ENCODE measurements at regions not wholly inside any gene's neighbourhood (a gene's known extent, or its start where the extent isn't known, plus 50 kb on each side); places are given as distances from the start of the nearest gene placed in this dataset.

DNA sequence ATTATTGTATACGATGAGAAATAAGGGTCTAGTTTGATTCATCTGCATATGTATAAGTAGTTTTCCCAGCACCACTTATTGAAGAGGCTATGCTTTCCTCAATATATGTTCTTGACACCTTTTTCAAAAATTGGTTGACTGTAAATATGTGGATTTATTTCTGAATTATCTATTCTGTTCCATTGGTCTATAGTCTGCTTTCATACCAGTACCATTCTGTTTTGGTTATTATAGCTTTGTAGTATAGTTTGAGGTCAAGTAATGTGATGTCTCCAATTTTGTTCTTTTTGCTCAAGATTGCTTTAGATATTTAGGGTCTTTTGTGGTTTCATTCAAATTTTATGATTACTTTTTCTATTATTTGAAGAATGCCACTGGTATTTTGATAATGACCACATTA is 103.8 kb upstream of the LIPC start:
- DNase-seq, result no peak
- Histone ChIP-seq H3K27ac (no peak overlapping the region), H3K9me3 (no peaks in the 10 kb centered on the region), H3K36me3 (no peaks in the 10 kb centered on the region), H3K27me3 (no peaks in the 10 kb centered on the region), H3K4me3 (no peak overlapping the region), H3K4me1 (peaks cover 0 to 28% (median 10%) of the 10 kb centered on the region in 4 donors)
- TF ChIP-seq, protein P1, sequence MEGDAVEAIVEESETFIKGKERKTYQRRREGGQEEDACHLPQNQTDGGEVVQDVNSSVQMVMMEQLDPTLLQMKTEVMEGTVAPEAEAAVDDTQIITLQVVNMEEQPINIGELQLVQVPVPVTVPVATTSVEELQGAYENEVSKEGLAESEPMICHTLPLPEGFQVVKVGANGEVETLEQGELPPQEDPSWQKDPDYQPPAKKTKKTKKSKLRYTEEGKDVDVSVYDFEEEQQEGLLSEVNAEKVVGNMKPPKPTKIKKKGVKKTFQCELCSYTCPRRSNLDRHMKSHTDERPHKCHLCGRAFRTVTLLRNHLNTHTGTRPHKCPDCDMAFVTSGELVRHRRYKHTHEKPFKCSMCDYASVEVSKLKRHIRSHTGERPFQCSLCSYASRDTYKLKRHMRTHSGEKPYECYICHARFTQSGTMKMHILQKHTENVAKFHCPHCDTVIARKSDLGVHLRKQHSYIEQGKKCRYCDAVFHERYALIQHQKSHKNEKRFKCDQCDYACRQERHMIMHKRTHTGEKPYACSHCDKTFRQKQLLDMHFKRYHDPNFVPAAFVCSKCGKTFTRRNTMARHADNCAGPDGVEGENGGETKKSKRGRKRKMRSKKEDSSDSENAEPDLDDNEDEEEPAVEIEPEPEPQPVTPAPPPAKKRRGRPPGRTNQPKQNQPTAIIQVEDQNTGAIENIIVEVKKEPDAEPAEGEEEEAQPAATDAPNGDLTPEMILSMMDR (IDR thresholded peaks at IDR 0.05), result no peak
- TF ChIP-seq POLR2A (IDR thresholded peaks at IDR 0.05), result no peak
- intact Hi-C loops (cut with DNase I), result no loop called here
- whole genome bisulfite sequencing (ENCODE audit: insufficient coverage, low coverage, low lambda C conversion rate, missing lambda C conversion rate), result 100% methylated on average over 1 of the region's 1 CpG
- no peak for ATAC-seq

DNA sequence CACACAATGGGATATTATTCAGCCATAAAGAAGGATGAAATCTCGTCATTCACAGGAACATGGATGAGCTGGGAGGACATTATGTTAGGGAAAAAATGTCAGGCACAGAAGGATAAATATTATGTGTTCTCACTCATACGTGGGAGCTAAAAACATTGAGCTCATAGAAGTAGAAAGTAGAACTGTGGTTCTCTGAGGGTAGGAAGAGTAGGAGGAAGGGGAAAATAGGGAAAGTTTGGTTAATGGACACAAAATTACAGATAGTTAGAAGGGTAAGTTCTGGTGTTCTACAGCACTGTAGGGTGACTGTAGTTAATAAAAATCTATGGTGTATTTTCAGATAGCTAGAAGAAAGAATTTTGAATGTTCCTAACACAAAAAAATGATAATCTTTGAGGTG is 102.6 kb upstream of the LIPC start:
- H3K36me3 ChIP-seq, result no peaks in the 10 kb centered on the region
- H3K4me1 ChIP-seq, result peaks cover 0 to 35% (median 14%) of the 10 kb centered on the region in 4 donors
- H3K9me3 ChIP-seq, result no peaks in the 10 kb centered on the region
- DNase-seq (no peak), ATAC-seq (no peak)
- TF ChIP-seq POLR2A (IDR thresholded peaks at IDR 0.05), result no peak
- TF ChIP-seq, protein P1 (IDR thresholded peaks at IDR 0.05), result no peak
- intact Hi-C loops (cut with DNase I), result no loop called here
- WGBS (ENCODE audit: insufficient coverage, low coverage, low lambda C conversion rate, missing lambda C conversion rate), result 27% methylated on average over 2 of the region's 2 CpGs
- no peaks in the 10 kb centered on the region for H3K27me3 ChIP-seq
- peak overlapping the region in 1 of 3 donors; percentile 12 for H3K4me3 ChIP-seq
- H3K27ac ChIP-seq, result peak overlapping the region; percentile 65 to 95 (median 89)

DNA sequence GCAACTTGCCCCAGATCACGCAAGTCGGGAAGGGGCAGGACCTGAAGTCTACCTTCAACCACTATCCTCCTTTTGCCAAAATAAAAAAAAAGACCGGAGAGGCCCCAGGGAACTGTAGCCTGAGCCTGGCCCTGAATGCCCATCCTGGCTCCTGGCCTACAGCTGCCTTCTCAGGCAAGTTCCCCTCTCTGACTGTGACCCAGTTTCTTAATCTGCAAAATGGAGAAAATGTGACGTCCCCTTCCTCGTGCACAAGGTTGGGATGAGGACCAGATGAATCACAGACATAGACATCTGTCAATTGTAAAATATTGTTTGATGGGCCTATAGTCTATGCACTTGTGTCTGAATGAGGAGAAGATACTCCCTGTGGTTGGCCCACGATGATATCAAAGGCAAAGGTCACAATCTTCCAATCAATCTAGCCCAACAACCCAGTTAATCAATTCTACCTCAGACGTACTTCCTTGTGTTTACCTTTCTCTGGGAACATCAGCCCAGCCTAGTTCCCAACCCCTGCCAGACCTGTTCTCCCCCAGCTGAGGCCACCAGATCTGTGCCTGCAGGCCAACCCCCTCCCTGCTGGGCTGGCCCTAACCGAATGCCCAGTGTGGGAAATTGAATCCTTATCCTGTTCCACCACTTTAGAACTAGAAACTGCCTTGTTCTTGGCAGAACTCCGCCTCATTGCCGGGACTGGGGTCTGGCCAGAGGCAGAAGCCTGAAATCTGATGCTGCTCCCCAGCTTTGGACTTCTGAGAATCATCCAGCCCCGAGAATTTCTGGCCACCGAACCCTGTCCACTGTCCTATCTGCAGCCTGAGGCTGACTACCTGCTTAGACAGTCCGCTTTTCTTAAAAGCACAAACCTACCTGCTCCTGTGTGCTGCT is 101.8 kb upstream of the LIPC start:
- TF ChIP-seq, protein P1 (IDR thresholded peaks at IDR 0.05), result no peak
- TF ChIP-seq POLR2A (IDR thresholded peaks at IDR 0.05), result peak; percentile 81
- H3K4me1 ChIP-seq, result peaks cover 0 to 35% (median 14%) of the 10 kb centered on the region in 4 donors
- H3K36me3 ChIP-seq, result no peaks in the 10 kb centered on the region
- intact Hi-C loops (cut with DNase I), result loop anchor here in 1 of 2 donors (5.0 kb wide), 2 partner anchors 62 to 112 kb away; no protein-coding TSS in a partner anchor
- WGBS (ENCODE audit: insufficient coverage, low coverage, low lambda C conversion rate, missing lambda C conversion rate), result 32% methylated on average over 10 of the region's 13 CpGs
- no peaks in the 10 kb centered on the region for H3K27me3 ChIP-seq
- ATAC-seq (peak; percentile 63 to 89 (median 80)), DNase-seq (peak; percentile 78 to 93 (median 90))
- peak overlapping the region; percentile 21 to 35 (median 34) for H3K4me3 ChIP-seq
- H3K27ac ChIP-seq, result peak overlapping the region; percentile 89 to 95 (median 91)
- H3K9me3 ChIP-seq, result no peaks in the 10 kb centered on the region

DNA sequence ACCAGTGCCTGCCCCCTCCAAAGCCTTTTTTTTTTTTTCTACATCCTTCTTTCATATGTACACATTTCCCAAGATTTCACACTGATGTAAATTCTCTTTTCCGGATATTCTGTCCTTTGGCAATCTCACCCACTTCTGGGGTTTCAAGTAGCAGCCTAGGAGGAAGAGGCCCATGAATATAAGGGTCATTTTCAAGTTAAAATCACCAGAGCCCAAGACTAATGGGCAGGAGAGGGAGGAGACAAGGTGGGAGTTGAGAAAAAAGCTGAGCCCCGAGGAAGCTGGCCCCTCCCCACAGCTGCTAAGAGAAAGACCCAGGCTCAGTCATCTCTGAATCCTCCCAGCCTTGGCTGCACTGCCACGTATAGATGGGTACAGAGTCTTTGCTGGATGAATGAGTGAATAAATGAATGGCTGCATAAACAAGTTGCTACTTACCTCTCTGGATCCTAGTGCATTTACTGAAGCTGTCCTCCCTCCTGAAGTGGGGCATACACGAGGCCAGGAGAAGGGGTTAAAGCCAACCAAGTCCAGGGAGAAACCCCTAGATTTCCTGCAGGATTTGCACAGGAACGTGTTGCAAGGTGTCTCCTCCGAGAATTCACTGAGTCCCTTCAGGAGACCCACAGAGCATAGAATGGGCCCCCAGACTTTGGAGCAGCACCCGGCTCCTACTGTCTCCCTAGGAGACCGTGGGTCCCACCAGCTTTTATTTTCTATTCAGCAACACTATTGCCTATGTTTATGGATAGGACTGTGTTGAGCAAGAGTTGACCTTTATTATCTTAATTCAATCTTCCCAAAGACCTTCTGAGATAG is 100.8 kb upstream of the LIPC start:
- Histone ChIP-seq H3K4me3 (peak overlapping the region; percentile 21 to 35 (median 34)), H3K27me3 (no peaks in the 10 kb centered on the region), H3K36me3 (no peaks in the 10 kb centered on the region), H3K27ac (peak overlapping the region; percentile 89 to 95 (median 91)), H3K4me1 (peaks cover 0 to 35% (median 14%) of the 10 kb centered on the region in 4 donors), H3K9me3 (no peaks in the 10 kb centered on the region)
- intact Hi-C loops (cut with DNase I), result loop anchor here in 1 of 2 donors (5.0 kb wide), 2 partner anchors 61 to 111 kb away; no protein-coding TSS in a partner anchor
- TF ChIP-seq POLR2A (IDR thresholded peaks at IDR 0.05), result no peak
- TF ChIP-seq, protein P1 (IDR thresholded peaks at IDR 0.05), result no peak
- 20% methylated on average over 6 of the region's 8 CpGs for WGBS (ENCODE audit: insufficient coverage, low coverage, low lambda C conversion rate, missing lambda C conversion rate)
- ATAC-seq, result peak in 2 of 4 donors; percentile 2 to 4
- no peak for DNase-seq
